ENCODE measurements at regions not wholly inside any gene's neighbourhood (a gene's known extent, or its start where the extent isn't known, plus 50 kb on each side); places are given as distances from the start of the nearest gene placed in this dataset.

DNA sequence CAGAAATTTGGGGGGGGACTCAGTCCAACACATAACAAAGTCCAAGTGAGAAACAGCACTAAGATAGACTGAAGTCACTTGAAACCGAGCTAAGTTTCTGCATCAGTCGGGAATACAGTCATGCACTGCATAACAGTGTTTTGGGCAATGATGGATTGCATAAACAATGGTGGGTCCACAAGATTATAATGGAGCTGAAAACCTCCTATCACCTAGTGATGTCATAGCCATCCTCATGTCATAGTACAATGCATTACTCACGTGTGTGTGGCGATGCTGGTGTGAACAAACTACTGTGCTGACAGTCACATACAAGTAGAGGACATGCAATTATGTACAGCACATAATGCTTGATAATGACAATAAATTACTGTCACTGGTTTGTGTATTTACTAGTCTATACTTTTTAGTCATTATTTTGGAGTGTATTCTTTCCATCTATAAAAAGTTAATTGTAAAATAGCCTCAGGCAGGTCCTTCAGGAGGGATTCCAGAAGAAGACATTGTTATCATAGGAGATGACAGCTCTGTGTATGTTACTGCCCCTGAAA lies 154.5 kb upstream of the ECI2 start:
- Histone ChIP-seq H3K27me3 (no peaks in the 10 kb centered on the region), H3K4me1 (ENCODE audit: control insufficient read depth in 1 of 2, insufficient read depth in 1 of 2, low read depth in 1 of 2, low read length in 1 of 2) (no peaks in the 10 kb centered on the region), H3K4me3 (ENCODE audit: low read depth in 1 of 2, low read length in 1 of 2) (no peak overlapping the region), H3K27ac (no peak overlapping the region), H3K9me3 (no peaks in the 10 kb centered on the region), H3K36me3 (no peaks in the 10 kb centered on the region)
- TF ChIP-seq, protein P1, sequence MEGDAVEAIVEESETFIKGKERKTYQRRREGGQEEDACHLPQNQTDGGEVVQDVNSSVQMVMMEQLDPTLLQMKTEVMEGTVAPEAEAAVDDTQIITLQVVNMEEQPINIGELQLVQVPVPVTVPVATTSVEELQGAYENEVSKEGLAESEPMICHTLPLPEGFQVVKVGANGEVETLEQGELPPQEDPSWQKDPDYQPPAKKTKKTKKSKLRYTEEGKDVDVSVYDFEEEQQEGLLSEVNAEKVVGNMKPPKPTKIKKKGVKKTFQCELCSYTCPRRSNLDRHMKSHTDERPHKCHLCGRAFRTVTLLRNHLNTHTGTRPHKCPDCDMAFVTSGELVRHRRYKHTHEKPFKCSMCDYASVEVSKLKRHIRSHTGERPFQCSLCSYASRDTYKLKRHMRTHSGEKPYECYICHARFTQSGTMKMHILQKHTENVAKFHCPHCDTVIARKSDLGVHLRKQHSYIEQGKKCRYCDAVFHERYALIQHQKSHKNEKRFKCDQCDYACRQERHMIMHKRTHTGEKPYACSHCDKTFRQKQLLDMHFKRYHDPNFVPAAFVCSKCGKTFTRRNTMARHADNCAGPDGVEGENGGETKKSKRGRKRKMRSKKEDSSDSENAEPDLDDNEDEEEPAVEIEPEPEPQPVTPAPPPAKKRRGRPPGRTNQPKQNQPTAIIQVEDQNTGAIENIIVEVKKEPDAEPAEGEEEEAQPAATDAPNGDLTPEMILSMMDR (IDR thresholded peaks at IDR 0.05) = no peak

DNA sequence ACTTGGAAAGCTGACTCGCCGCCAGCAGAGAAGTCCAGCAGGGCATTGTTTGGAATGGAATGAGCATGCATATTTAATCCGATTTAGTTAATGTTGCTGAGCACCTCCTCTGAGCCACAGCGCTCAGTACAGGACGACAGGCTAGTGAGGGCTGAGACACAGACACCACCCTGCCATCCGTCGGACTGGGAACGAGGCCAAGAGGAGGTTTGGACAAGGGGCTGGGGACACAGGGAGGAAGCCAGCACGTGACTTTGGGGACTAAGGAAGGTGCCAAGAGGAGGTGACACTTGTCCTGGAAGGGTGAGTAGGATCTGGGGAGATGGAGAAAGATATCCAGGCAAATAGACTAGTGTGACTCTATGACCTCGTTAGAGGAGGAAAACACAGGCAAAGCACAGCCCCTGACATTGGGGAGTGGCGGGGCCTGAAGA lies 152.5 kb upstream of the ECI2 start:
- Histone ChIP-seq H3K4me3 (ENCODE audit: low read depth in 1 of 2, low read length in 1 of 2) (no peak overlapping the region), H3K9me3 (no peaks in the 10 kb centered on the region), H3K27me3 (peaks cover 15% of the 10 kb centered on the region), H3K4me1 (ENCODE audit: control insufficient read depth in 1 of 2, insufficient read depth in 1 of 2, low read depth in 1 of 2, low read length in 1 of 2) (no peaks in the 10 kb centered on the region), H3K36me3 (no peaks in the 10 kb centered on the region), H3K27ac (no peak overlapping the region)
- TF ChIP-seq, protein P1 (IDR thresholded peaks at IDR 0.05) = no peak

DNA sequence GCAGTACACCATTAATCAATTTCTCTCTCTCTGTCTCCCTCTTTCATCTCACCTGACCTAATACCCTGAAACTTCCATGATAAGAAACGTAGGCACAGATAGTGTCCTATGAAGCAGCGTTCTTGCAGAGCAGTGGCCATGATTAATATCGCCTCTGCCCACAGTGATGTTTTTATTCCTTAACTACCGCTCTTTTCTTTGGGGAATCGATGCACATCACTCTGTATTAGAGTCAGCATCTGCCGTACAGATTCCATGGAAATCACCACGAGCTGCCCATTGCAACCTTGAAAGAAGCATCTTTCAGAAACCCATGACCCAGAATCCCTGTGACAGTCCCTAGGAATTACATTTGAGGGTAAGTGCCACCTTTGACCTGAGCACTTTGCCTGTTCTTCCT lies 152.0 kb upstream of the ECI2 start:
- H3K36me3 ChIP-seq = no peaks in the 10 kb centered on the region

DNA sequence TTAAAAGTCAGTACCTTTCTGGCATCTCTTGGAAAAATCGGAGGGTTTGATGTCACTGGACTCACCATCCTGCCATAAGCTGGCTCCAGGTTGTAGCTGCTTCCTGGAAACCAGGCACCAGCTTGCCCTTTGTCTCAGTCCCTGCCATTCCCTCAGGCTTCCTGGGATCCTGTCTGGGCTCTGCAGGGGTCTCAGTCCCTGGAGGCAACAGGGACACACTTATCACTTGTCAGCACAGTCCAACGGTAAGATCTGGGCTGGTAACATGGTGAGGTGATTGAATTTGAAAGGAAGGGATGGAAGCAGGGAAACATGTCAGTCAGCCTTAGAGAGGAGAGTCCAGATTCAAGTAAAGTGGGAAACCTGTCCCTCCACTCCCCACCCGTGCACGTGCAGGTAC lies 147.6 kb upstream of the ECI2 start:
- Histone ChIP-seq H3K27me3 (peaks cover 47% of the 10 kb centered on the region), H3K27ac (no peak overlapping the region), H3K36me3 (no peaks in the 10 kb centered on the region), H3K4me1 (ENCODE audit: control insufficient read depth in 1 of 2, insufficient read depth in 1 of 2, low read depth in 1 of 2, low read length in 1 of 2) (peaks cover 3 to 5% of the 10 kb centered on the region in 2 experiments), H3K9me3 (no peaks in the 10 kb centered on the region), H3K4me3 (ENCODE audit: low read depth in 1 of 2, low read length in 1 of 2) (no peak overlapping the region)
- TF ChIP-seq, protein P1 (IDR thresholded peaks at IDR 0.05) = no peak

More for the DNA sequence above, 152.0 kb upstream of the ECI2 start:
- no peaks in the 10 kb centered on the region for H3K9me3 ChIP-seq
- H3K4me1 ChIP-seq (ENCODE audit: control insufficient read depth in 1 of 2, insufficient read depth in 1 of 2, low read depth in 1 of 2, low read length in 1 of 2) = no peaks in the 10 kb centered on the region
- no peak overlapping the region for H3K27ac ChIP-seq
- no peak overlapping the region for H3K4me3 ChIP-seq (ENCODE audit: low read depth in 1 of 2, low read length in 1 of 2)
- TF ChIP-seq, protein P1 (IDR thresholded peaks at IDR 0.05) = no peak
- peaks cover 20% of the 10 kb centered on the region for H3K27me3 ChIP-seq

DNA sequence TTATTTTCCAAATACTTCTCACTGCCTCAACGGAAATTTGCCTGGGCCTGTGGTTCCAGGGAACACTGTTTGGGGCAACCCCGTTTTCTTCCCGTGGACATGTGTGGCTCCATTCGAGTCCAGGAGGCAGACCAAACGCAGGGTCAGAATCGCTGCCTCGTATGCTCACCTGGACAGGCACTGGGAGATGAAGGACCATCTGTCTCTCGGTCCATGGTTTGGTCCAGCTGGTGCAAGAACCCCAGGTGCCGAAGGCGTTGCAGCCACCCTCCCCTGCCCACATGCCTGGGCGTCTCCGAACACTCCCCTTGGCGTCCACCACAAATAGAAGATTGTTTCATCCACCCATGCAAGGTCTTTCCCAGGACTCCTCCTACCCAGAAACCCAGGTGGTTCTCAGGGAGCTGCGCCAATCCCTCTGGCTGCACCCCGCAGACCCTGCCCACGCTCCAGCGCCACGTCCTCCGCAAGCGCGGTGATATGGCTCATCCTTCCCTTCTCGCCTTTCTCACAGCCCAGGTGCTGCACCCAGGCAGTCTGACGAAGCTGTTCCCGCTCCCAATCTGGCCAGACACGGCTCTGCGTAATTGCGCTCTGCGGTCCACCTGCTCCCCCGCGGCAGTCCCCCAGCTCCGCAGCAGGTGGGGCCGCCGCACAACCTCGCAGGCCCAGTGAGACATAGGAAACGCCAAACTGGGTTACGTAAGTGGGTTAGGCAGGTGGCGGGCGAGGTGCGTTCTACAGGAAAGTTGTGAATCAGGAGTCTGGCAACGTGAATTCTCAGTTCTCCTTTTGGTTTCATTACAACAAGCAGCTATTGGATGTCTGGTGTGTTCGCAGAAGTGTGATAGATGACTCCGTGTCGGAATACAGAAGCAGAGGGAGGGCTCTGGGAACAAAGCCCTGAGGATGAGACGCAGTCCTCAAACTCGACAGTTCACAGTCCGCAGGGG lies 146.2 kb upstream of the ECI2 start:
- Histone ChIP-seq H3K4me3 (ENCODE audit: low read depth in 1 of 2, low read length in 1 of 2) (no peak overlapping the region), H3K27ac (no peak overlapping the region), H3K36me3 (no peaks in the 10 kb centered on the region), H3K27me3 (peaks cover 47% of the 10 kb centered on the region), H3K4me1 (ENCODE audit: control insufficient read depth in 1 of 2, insufficient read depth in 1 of 2, low read depth in 1 of 2, low read length in 1 of 2) (peaks cover 3 to 5% of the 10 kb centered on the region in 2 experiments), H3K9me3 (no peaks in the 10 kb centered on the region)
- TF ChIP-seq, protein P1 (IDR thresholded peaks at IDR 0.05) = no peak
